Peyer's patch (tissue), 4 donors: ENCODE measurements at regions not wholly inside any gene's neighbourhood (a gene's known extent, or its start where the extent isn't known, plus 50 kb on each side); places are given as distances from the start of the nearest gene placed in this dataset.

Experiments used
- POLR2A ChIP-seq, 2 donors: fragments of 450-650 bp; IDR thresholded peaks; one replicate each; pipeline ENCODE4 v1.5.1; 2017; ENCODE audit warnings: antibody characterized with exemption in 2 of 2, mild to moderate bottlenecking in 2 of 2, moderate library complexity in 2 of 2
- TF ChIP-seq, protein P1 (sequence below), 6 experiments: fragments of 450-650 bp in 4 of 6; fragments of 200-600 bp in 2 of 6; sonication (generic) in 1 of 6; IDR thresholded peaks; one replicate each; pipeline ENCODE4 v1.5.1; 2017 to 2019; ENCODE audit warnings: antibody characterized with exemption in 6 of 6, mild to moderate bottlenecking in 3 of 6, moderate library complexity in 1 of 6

DNA sequence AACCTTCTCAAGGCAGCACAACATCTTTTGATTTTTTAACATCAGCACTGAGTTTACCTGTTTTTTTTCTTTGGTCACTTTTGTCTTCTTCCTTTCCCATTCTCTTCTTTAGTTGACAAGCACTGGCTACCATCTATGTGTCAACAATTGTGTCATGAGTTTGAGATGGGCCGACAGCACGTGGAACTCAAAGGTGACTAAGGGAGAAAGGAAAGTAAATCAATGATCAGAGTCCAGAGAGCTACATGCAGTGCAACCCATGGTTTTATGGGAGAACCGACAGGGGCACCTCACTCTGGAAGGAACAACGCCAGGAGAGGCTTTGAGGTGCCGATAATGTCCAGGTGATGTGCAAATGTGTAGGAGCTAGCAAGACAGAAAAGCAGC lies 755.5 kb downstream of the RNF144A start:
- TF ChIP-seq, protein P1, sequence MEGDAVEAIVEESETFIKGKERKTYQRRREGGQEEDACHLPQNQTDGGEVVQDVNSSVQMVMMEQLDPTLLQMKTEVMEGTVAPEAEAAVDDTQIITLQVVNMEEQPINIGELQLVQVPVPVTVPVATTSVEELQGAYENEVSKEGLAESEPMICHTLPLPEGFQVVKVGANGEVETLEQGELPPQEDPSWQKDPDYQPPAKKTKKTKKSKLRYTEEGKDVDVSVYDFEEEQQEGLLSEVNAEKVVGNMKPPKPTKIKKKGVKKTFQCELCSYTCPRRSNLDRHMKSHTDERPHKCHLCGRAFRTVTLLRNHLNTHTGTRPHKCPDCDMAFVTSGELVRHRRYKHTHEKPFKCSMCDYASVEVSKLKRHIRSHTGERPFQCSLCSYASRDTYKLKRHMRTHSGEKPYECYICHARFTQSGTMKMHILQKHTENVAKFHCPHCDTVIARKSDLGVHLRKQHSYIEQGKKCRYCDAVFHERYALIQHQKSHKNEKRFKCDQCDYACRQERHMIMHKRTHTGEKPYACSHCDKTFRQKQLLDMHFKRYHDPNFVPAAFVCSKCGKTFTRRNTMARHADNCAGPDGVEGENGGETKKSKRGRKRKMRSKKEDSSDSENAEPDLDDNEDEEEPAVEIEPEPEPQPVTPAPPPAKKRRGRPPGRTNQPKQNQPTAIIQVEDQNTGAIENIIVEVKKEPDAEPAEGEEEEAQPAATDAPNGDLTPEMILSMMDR (IDR thresholded peaks at IDR 0.05) = no peak
- no peak for TF ChIP-seq POLR2A (IDR thresholded peaks at IDR 0.05)
